Esophagus squamous epithelium (tissue), 4 donors: ENCODE measurements at regions not wholly inside any gene's neighbourhood (a gene's known extent, or its start where the extent isn't known, plus 50 kb on each side); places are given as distances from the start of the nearest gene placed in this dataset.

Source experiments
- CTCF ChIP-seq, 6 experiments: fragments of 450-650 bp in 4 of 6; fragments of 200-600 bp in 2 of 6; sonication (generic) in 2 of 6; IDR thresholded peaks; one replicate each; pipeline ENCODE4 v1.5.1; 2016 to 2019; ENCODE audit warnings: antibody characterized with exemption in 6 of 6, mild to moderate bottlenecking in 4 of 6, moderate library complexity in 4 of 6
- POLR2A ChIP-seq, 4 donors: fragments of 450-650 bp; IDR thresholded peaks; one replicate each; pipeline ENCODE4 v1.6.1; 2017; ENCODE audit warnings: antibody characterized with exemption in 4 of 4, mild to moderate bottlenecking in 4 of 4, moderate library complexity in 3 of 4

DNA sequence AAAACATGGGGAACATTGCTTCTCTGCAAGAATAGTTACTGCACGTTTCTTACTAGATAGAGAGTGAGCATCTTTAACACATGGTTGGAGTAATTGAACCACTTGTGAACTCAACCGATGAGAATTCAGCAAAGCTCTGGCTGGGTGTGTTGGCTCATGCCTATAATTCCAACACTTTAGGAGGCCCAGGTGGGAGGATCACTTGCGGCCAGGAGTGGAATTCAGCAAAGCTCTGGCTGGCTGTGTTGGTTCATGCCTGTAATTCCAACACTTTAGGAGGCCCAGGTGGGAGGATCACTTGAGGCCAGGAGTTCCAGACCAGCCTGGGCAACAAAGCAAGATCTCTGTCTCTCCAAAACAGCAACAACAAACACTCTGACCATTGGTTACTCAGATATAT, 865.9 kb downstream of the KCNJ2 start:
- no peak for TF ChIP-seq CTCF (IDR thresholded peaks at IDR 0.05)
- no peak for TF ChIP-seq POLR2A (IDR thresholded peaks at IDR 0.05)
